ENCODE measurements at regions not wholly inside any gene's neighbourhood (a gene's known extent, or its start where the extent isn't known, plus 50 kb on each side); places are given as distances from the start of the nearest gene placed in this dataset.

- Histone ChIP-seq H3K4me3 (ENCODE audit: insufficient read depth, low read length, poor library complexity, severe bottlenecking) (no peak overlapping the region), H4K20me1 (ENCODE audit: low read depth, low read length) (no peaks in the 10 kb centered on the region), H3K27me3 (ENCODE audit: low read length) (no peaks in the 10 kb centered on the region), H3K9me3 (ENCODE audit: insufficient read depth, low read length) (no peaks in the 10 kb centered on the region), H3F3A (ENCODE audit: insufficient read depth) (no peaks in the 10 kb centered on the region), H3K36me3 (ENCODE audit: low read length) (no peaks in the 10 kb centered on the region), H3K27ac (ENCODE audit: low read depth, low read length) (no peak overlapping the region), H3K79me2 (ENCODE audit: insufficient read depth, low read length) (no peaks in the 10 kb centered on the region), H2AFZ (ENCODE audit: low read depth, low read length, severe bottlenecking) (no peak overlapping the region), H3K4me2 (ENCODE audit: low read depth, low read length, poor library complexity, severe bottlenecking) (no peak overlapping the region), H3K9me2 (replicated peaks; ENCODE audit: insufficient read depth, low read length) (no peaks in the 10 kb centered on the region), H3K9ac (ENCODE audit: low read length) (no peak overlapping the region)
- no peak for TF ChIP-seq EZH2phosphoT487 (conservative IDR thresholded peaks at IDR 0.05; ENCODE audit: low read length)
- no peak for TF ChIP-seq CTCF (IDR thresholded peaks at IDR 0.05; ENCODE audit: insufficient read depth, low read length, poor library complexity, severe bottlenecking)
Observed at GRCh38 chr6:14824060-14824459, 421.8 kb upstream of the JARID2 start.

GRCh38 chr6:14824484-14825275 lies 421.2 kb upstream of the JARID2 start:
- Histone ChIP-seq H3K79me2 (ENCODE audit: insufficient read depth, low read length) (no peaks in the 10 kb centered on the region), H4K20me1 (ENCODE audit: low read depth, low read length) (no peaks in the 10 kb centered on the region), H2AFZ (ENCODE audit: low read depth, low read length, severe bottlenecking) (no peak overlapping the region), H3K9ac (ENCODE audit: low read length) (no peak overlapping the region), H3F3A (ENCODE audit: insufficient read depth) (no peaks in the 10 kb centered on the region), H3K36me3 (ENCODE audit: low read length) (no peaks in the 10 kb centered on the region), H3K27ac (ENCODE audit: low read depth, low read length) (no peak overlapping the region), H3K27me3 (ENCODE audit: low read length) (no peaks in the 10 kb centered on the region), H3K9me3 (ENCODE audit: insufficient read depth, low read length) (no peaks in the 10 kb centered on the region), H3K9me2 (replicated peaks; ENCODE audit: insufficient read depth, low read length) (no peaks in the 10 kb centered on the region), H3K4me3 (ENCODE audit: insufficient read depth, low read length, poor library complexity, severe bottlenecking) (no peak overlapping the region), H3K4me2 (ENCODE audit: low read depth, low read length, poor library complexity, severe bottlenecking) (no peak overlapping the region)
- no peak for TF ChIP-seq CTCF (IDR thresholded peaks at IDR 0.05; ENCODE audit: insufficient read depth, low read length, poor library complexity, severe bottlenecking)

- H3K27ac ChIP-seq (ENCODE audit: low read depth, low read length): no peak overlapping the region
- H3K27me3 ChIP-seq (ENCODE audit: low read length): no peaks in the 10 kb centered on the region
- H3K9ac ChIP-seq (ENCODE audit: low read length): no peak overlapping the region
- no peak overlapping the region for H3K4me2 ChIP-seq (ENCODE audit: low read depth, low read length, poor library complexity, severe bottlenecking)
- H3F3A ChIP-seq (ENCODE audit: insufficient read depth): no peaks in the 10 kb centered on the region
- no peak for TF ChIP-seq CTCF (IDR thresholded peaks at IDR 0.05; ENCODE audit: insufficient read depth, low read length, poor library complexity, severe bottlenecking)
- TF ChIP-seq EZH2phosphoT487 (conservative IDR thresholded peaks at IDR 0.05; ENCODE audit: low read length): no peak
- no peak overlapping the region for H3K4me3 ChIP-seq (ENCODE audit: insufficient read depth, low read length, poor library complexity, severe bottlenecking)
- H4K20me1 ChIP-seq (ENCODE audit: low read depth, low read length): no peaks in the 10 kb centered on the region
- H3K9me2 ChIP-seq (replicated peaks; ENCODE audit: insufficient read depth, low read length): no peaks in the 10 kb centered on the region
- no peaks in the 10 kb centered on the region for H3K36me3 ChIP-seq (ENCODE audit: low read length)
- no peaks in the 10 kb centered on the region for H3K9me3 ChIP-seq (ENCODE audit: insufficient read depth, low read length)
- H2AFZ ChIP-seq (ENCODE audit: low read depth, low read length, severe bottlenecking): no peak overlapping the region
- H3K79me2 ChIP-seq (ENCODE audit: insufficient read depth, low read length): no peaks in the 10 kb centered on the region
Observed at GRCh38 chr6:14826456-14826855, 419.4 kb upstream of the JARID2 start.
